HG02678 (cell line): ENCODE measurements at regions not wholly inside any gene's neighbourhood (a gene's known extent, or its start where the extent isn't known, plus 50 kb on each side); places are given as distances from the start of the nearest gene placed in this dataset.
A peak's percentile ranks its signal among the peaks of the same experiment; 100 is the strongest.

Experiments used
- ATAC-seq: cut with Tn5 transposase; IDR thresholded peaks from one replicate; pipeline ENCODE4 v1.9.1; 2021; ENCODE audit warnings: mild to moderate bottlenecking, moderate library complexity; ENCODE audit not compliant: unreplicated experiment

- no peak for ATAC-seq
Observed at GRCh38 chr13:40376296-40376849, 290.1 kb downstream of the FOXO1 start.

GRCh38 chr13:40376867-40377535, 289.4 kb downstream of the FOXO1 start:
- no peak for ATAC-seq

GRCh38 chr13:40377783-40378182, 288.7 kb downstream of the FOXO1 start:
- no peak for ATAC-seq

GRCh38 chr13:40379196-40379595, 287.2 kb downstream of the FOXO1 start:
- no peak for ATAC-seq

- ATAC-seq = no peak
Observed at GRCh38 chr13:40379794-40380578, 286.5 kb downstream of the FOXO1 start.

GRCh38 chr13:40381935-40382764, 284.3 kb downstream of the FOXO1 start:
- no peak for ATAC-seq

- no peak for ATAC-seq
Observed at GRCh38 chr13:40383132-40383531, 283.3 kb downstream of the FOXO1 start.

GRCh38 chr13:40383885-40384284, 282.6 kb downstream of the FOXO1 start:
- no peak for ATAC-seq

- ATAC-seq = no peak
Observed at GRCh38 chr13:40384976-40385857, 281.2 kb downstream of the FOXO1 start.

GRCh38 chr13:40385858-40386180, 280.6 kb downstream of the FOXO1 start:
- no peak for ATAC-seq

GRCh38 chr13:40386586-40386985, 279.9 kb downstream of the FOXO1 start:
- no peak for ATAC-seq

- ATAC-seq = no peak
Observed at GRCh38 chr13:40387775-40388174, 278.7 kb downstream of the FOXO1 start.

- peak; percentile 100 for ATAC-seq
Observed at GRCh38 chr13:40388617-40389016, 277.8 kb downstream of the FOXO1 start.

GRCh38 chr13:40389081-40389641, 277.3 kb downstream of the FOXO1 start:
- peak; percentile 53 for ATAC-seq

GRCh38 chr13:40390401-40390916, 276.0 kb downstream of the FOXO1 start:
- no peak for ATAC-seq

GRCh38 chr13:40391788-40392187, 274.7 kb downstream of the FOXO1 start:
- ATAC-seq = no peak

- no peak for ATAC-seq
Observed at GRCh38 chr13:40394304-40394985, 272.0 kb downstream of the FOXO1 start.

- no peak for ATAC-seq
Observed at GRCh38 chr13:40398065-40398464, 268.4 kb downstream of the FOXO1 start.

GRCh38 chr13:40399756-40400155, 266.7 kb downstream of the FOXO1 start:
- no peak for ATAC-seq
